ENCODE measurements at regions not wholly inside any gene's neighbourhood (a gene's known extent, or its start where the extent isn't known, plus 50 kb on each side); places are given as distances from the start of the nearest gene placed in this dataset.
"Not testable (repeated sequence)": the region's sequence is repeated elsewhere in the genome, so short reads cannot be mapped to it uniquely, and the experiment has no call there.

DNA sequence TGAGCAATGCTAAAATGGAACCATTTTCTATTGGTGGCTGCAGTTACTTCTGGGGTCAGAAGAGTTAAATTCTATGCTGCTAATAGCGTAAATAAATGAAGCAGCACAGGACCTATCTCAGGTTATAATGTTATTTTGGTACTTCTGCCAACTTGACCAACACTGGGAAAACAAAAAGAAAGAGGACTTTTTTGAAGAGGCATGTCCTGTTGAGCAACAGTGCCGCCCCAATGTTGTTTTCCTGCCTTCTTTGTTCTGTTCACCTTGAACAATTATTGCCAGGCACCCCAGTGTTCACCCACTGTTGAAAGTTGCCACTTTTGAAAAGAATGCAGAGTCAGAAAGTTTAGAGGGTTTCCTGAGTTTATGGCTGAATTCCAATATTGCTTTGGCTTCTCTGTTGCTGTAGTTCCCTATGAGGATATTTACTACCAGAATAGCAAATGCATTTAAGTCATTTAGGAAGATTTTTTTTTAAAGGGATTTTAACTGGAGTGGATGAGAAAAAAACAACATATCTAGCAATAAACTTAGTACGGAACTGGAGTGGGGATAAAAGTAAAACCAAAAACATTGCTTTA, 679.0 kb upstream of the DPPA4 start:
- DNase-seq, result no peak

GRCh38 chr3:110017304-110017703, 680.0 kb upstream of the DPPA4 start:
- DNase-seq, result no peak

DNA sequence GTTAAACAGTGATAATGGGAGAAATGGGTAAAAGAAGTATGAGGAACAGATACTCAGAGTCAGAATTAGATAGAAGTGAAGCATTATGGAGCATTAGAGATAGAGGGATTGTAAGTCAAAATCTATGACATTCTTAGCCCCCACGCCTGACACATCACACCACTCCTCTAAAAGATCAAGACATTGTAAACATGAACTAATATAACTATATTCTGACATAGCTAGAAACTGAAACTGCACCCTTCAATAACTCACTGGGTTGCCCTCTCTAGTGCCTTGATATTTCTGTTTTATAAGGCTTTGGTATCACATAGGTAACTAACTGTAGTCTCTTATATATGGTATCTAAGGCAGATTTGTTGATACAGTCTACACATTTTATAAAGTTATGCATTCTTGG, 684.3 kb upstream of the DPPA4 start:
- no peak for DNase-seq

- DNase-seq, result not testable (repeated sequence)
These were observed 685.7 kb upstream of the DPPA4 start for GRCh38 chr3:110023022-110023421.

DNA sequence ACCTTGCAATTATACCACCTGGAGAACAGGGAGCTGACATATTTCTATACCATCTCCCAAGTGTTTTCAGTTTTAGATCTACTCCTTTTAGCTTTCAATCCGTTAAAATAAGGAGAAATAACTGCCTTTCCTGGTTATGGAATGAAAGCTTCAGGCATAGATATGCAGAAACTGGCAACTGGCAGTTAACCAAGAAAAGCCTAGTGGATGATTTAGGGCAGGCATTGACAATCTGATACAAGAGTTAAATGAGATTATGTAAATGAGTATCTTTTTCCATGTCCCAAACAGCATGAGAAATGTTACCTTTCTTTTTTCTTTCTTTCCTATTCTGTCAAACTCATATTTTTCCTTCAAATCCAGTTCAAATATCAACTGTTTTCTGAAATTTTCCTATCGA, 689.1 kb upstream of the DPPA4 start:
- no peak for DNase-seq

DNA sequence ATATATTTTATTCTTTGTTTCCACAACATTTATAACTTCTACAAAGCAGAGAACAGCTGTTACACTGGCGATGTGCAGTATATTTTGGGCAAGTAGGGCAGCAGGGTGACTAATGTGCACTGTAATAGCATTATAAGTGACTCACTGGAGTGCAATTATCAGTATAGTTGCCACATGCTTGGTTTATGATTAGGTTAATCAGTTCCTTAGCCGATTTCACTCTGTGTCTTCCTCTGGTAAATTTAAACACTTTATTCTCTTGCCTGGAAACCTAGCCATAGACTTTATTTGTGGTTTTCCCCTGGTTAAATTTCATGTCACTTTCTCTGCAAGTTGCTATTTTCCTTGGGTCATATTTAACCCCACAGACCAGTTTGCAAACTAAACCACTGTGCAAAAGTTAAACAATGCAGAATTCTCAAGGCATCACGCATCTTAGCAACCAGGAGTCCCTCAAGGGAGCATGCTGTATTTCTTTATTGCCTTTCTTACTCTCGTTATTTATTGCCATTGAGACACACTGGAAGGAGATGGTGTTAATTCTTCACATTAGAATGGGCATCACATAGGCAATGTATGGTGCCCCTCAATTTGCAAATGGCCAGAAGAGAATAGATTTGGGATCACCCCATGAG, 690.2 kb upstream of the DPPA4 start:
- no peak for DNase-seq

DNA sequence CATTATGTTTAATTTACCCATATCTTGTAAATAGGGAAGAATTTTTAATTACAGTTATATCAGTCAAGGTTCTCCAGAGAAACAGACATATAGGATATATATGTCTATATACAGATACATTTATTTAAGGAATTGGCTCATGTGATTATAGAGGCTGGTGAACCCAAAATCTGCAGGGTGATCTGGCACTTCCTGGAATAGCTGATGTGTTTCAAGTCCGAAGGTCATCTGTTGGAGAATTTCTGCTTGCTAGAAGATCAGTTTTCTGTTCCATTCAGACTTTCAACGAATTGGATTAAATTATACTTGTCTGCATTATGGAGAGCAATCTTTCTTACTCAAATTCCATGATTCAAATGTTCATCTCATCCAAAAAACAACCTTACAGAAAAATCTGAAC, 694.6 kb upstream of the DPPA4 start:
- DNase-seq, result no peak

GRCh38 chr3:110059431-110059830, 722.1 kb upstream of the DPPA4 start:
- no peak for DNase-seq

DNA sequence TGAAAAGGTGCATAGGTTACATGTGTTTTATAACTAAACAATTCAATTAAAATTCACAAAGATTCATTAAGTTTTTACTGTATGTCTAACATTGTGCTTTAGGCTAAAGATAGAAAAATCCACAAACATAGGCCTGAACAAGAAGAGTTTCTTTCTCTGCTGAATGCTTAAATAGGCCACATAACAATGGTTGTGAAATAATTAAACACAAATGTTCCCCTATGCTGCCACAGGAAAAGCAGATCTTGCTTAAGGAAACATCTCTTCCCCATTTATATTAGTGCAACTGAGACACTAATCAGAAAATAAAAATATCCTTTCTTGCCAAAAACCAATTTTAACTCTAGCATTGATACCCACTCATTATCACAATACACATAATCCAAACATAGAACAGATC, 725.4 kb upstream of the DPPA4 start:
- DNase-seq, result no peak

DNA sequence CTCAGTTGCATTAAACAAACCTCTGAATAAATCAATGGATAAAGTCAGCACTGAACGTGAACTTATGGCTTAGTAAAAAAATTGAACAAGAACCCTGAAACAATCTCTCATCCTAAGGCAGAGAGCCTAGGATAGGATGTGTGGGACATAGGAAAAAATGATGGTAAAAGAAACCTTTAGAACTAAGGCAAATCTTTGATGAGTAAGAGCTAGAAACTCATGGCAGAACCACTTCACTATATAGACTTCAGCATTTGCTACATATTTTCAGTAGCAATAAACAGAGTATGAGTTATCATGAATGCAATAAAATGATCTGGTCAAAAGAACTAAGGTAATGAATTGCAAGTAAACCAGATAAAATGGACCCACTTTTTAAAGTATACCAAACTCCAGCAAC, 725.8 kb upstream of the DPPA4 start:
- DNase-seq, result no peak

DNA sequence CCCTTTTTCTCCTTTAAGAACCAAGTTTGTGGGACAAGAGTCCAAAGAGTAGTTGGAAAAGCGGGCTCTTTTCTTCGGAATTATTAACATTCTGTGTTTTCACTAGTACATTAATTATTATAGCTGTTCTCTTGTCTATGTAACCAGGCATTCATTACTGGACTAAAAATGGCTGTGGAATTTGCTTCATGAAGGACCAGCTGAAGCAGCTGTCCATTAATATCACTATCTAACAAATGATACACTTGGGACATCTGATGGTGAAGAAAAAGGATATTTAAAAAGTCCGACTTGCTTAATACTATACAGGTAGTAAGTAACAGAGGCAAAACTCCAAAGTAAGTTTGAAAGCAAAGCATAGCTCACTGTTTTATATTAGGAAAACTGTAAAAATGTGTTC, 728.9 kb upstream of the DPPA4 start:
- DNase-seq, result no peak

GRCh38 chr3:110067527-110067926, 730.2 kb upstream of the DPPA4 start:
- no peak for DNase-seq

GRCh38 chr3:110069761-110070160, 732.4 kb upstream of the DPPA4 start:
- no peak for DNase-seq

- no peak for DNase-seq
These were observed 733.0 kb upstream of the DPPA4 start for GRCh38 chr3:110070161-110070916.

DNA sequence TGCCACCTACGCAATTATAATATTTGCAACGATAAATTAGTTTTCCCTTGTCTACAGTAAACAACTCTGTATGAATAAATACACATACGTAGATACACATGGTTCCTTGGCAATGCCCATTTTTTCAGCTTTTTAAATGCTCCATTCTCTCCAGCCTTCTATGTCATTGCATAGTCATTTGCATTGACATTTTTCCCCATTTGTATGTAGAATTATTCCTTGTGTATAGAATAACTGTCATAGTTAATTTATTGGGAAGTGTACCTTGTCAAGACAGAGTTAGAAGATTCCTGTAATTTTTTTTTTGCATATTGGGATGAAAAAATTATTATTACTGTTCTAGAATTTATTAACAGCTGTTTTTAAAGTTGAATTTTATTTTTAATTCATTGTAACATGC, 736.7 kb upstream of the DPPA4 start:
- DNase-seq, result no peak

DNA sequence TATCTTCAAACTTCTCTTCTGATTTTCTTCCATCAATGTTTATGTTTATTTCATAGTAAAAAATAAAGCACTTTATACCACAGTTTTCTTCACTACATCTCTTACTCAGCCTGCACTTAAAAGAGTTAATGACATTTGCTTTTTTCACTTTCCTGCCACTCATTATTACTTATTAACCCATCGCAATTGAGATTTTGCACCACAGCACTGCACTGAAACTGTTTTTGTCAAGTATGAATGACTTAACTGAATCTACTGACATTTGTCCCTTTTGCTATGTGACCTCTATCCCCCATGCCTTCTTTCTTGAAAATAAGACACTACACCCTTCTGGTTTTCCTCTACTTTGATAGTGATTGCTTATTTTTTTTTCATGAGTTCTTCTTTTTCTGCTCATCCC, 739.7 kb upstream of the DPPA4 start:
- no peak for DNase-seq

DNA sequence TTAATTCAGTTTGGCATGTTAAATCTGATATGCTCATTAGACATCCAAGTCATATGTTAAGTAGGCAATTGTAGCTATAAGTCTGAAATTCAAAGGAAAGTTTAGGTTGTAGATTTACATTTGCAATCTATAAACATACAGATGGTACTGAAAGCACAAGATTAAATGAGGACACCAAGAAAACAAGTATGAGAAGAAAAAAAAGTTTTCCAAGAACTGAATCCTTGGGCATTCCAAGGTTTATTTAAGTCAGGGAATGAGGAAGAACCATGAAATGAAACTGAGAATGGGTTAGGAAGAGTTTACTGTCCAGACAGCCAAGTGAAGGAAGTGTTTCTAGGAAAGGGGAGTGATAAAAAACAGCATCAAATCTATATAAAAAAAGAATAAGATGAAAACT, 756.1 kb upstream of the DPPA4 start:
- no peak for DNase-seq

- no peak for DNase-seq
These were observed 756.6 kb upstream of the DPPA4 start for GRCh38 chr3:110093812-110094401.

GRCh38 chr3:110099711-110100110, 762.4 kb upstream of the DPPA4 start:
- DNase-seq, result no peak

GRCh38 chr3:110101361-110101760, 764.0 kb upstream of the DPPA4 start:
- no peak for DNase-seq

- DNase-seq, result no peak
These were observed 769.5 kb upstream of the DPPA4 start for GRCh38 chr3:110106805-110107204.

GRCh38 chr3:110123946-110124345, 786.6 kb upstream of the DPPA4 start:
- DNase-seq, result no peak

DNA sequence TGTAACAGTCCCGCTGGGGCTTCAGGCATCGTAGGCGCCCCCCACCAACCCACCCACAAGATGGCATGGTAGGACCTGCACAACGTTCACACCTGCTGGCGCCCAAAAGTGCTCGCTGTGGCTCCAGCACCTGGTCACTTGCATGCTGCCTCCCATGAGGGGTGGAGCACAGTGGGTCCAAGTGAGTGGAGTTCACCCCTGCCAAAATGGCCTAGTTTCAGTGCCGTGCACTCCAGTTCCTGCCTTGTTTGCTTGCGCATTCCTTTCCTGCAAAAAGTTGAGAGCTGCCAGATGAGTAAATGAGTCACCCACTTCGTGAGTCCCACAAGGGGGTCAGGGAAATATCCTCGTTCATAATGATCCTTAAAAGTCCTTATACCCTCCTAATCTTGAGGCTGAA, 788.7 kb upstream of the DPPA4 start:
- DNase-seq, result no peak

- DNase-seq, result no peak
These were observed 796.6 kb upstream of the DPPA4 start for GRCh38 chr3:110133971-110134370.
